Fibroblast of the aortic adventitia (primary cell): ENCODE measurements at regions not wholly inside any gene's neighbourhood (a gene's known extent, or its start where the extent isn't known, plus 50 kb on each side); places are given as distances from the start of the nearest gene placed in this dataset.
"Not testable (repeated sequence)": the region's sequence is repeated elsewhere in the genome, so short reads cannot be mapped to it uniquely, and the experiment has no call there.

Experiments
- DNase-seq: peaks from one replicate; pipeline ENCODE4 v3.0.0-alpha.2; 2010; ENCODE audit warnings: low read depth
- H3K4me3 ChIP-seq: 2 replicates; pipeline ENCODE4 v1.5.1; 2011; ENCODE audit warnings: low read depth, mild to moderate bottlenecking, control low read depth, low read length, moderate library complexity
- CTCF ChIP-seq: IDR thresholded peaks from 2 replicates; pipeline ENCODE4 v1.5.1; 2011; ENCODE audit warnings: mild to moderate bottlenecking, low read length, control low read depth, inconsistent platforms; ENCODE audit not compliant: insufficient read depth

- DNase-seq: no peak
- H3K4me3 ChIP-seq: no peak overlapping the region
- no peak for TF ChIP-seq CTCF
These were observed 99.2 kb upstream of the UXS1 start for GRCh38 chr2:106293271-106293783.

- TF ChIP-seq CTCF: no peak
- no peak for DNase-seq
- H3K4me3 ChIP-seq: no peak overlapping the region
These were observed 98.5 kb upstream of the UXS1 start for GRCh38 chr2:106292627-106293026.

GRCh38 chr2:106288873-106289272, 94.8 kb upstream of the UXS1 start:
- no peak for TF ChIP-seq CTCF
- H3K4me3 ChIP-seq: no peak overlapping the region
- DNase-seq: no peak

- TF ChIP-seq CTCF: no peak
- no peak for DNase-seq
- no peak overlapping the region for H3K4me3 ChIP-seq
These were observed 91.2 kb upstream of the UXS1 start for GRCh38 chr2:106285237-106285829.

- DNase-seq: no peak
- no peak overlapping the region for H3K4me3 ChIP-seq
- no peak for TF ChIP-seq CTCF
These were observed 90.6 kb upstream of the UXS1 start for GRCh38 chr2:106284691-106285202.

- no peak for TF ChIP-seq CTCF
- no peak overlapping the region for H3K4me3 ChIP-seq
- DNase-seq: no peak
These were observed 90.2 kb upstream of the UXS1 start for GRCh38 chr2:106284255-106284654.

- DNase-seq, H3K4me3 ChIP-seq: not testable (repeated sequence)
These were observed 89.4 kb upstream of the UXS1 start for GRCh38 chr2:106283228-106284152.
